HG02840 (cell line): ENCODE measurements at regions not wholly inside any gene's neighbourhood (a gene's known extent, or its start where the extent isn't known, plus 50 kb on each side); places are given as distances from the start of the nearest gene placed in this dataset.
"Not testable (repeated sequence)": the region's sequence is repeated elsewhere in the genome, so short reads cannot be mapped to it uniquely, and the experiment has no call there.

Source experiments
- ATAC-seq: cut with Tn5 transposase; IDR thresholded peaks from one replicate; pipeline ENCODE4 v1.9.1; 2021; ENCODE audit warnings: mild to moderate bottlenecking, moderate library complexity, moderate number of reproducible peaks; ENCODE audit not compliant: unreplicated experiment, low FRiP score

DNA sequence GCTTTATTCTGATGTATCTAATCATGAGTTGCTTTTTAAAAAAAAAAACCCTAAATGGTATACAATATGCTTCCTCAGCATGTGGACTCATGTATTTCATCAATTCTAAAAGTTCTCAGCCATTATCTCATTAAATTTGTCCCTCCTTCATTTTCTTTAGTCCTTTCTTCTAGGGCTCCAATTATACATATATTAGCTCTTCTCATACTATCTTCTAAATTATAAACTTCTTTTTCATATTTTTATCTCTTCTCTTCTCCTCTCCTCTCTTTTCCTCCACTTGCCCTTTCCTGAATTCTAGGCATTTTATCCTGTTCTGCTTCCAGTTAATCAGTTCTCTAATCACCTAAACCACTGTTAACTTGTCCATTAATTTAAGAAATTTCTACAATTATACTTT, 55.0 kb upstream of the IL33 start:
- no peak for ATAC-seq

DNA sequence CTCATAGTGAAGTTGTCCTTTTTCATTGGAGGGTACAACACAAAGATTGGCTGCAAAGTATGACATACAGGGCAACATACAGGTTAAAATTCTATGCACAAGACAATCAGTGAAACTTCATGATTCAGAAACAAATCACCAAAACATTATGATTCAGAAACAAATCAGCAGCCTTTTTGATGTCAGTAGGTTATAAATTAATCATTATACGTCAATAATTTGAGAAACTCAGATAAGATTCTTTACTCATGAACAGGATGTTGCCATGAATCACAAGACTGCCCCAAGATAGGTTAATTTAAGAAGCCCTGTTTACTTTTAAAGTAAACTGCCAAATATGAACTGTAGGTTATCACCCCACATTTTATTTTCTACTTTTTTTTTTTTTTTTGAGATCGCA, 62.2 kb upstream of the IL33 start:
- no peak for ATAC-seq

DNA sequence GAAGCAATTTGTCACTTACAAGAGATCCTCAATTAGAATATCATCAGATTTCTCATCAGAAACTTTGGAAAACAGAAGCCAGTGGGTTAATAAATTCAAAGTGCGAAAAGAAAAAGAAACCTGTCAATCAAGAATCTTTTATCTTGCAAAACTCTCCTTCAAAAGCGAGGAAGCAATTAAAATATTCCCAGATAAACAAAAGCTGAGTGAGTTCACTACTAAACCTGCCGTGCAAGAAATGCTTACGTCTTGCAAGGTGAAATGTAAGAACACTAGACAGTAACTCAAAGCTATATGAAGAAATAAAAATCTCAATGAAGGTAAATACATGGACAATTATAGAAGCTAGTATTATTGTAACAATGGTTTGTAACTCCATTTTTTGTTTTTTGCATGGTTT, 62.8 kb upstream of the IL33 start:
- no peak for ATAC-seq

DNA sequence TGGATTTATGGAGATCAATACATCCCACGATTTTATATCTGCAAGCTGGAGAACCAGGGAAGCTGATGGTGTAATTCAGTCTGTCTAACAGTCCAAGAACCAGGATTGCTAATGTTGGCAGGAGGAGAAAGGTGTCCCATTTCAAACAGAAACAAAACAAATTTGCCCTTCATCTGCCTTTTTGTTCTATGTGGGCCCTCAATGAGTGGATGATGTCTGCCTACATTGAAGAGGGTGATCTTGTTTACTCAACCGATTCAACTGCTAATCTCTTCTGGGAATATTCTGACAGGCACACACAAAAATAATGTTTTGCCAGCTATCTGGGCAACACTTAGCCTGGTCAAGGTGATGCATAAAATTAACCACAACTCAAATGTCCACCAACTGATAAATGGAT, 65.1 kb upstream of the IL33 start:
- ATAC-seq: no peak

DNA sequence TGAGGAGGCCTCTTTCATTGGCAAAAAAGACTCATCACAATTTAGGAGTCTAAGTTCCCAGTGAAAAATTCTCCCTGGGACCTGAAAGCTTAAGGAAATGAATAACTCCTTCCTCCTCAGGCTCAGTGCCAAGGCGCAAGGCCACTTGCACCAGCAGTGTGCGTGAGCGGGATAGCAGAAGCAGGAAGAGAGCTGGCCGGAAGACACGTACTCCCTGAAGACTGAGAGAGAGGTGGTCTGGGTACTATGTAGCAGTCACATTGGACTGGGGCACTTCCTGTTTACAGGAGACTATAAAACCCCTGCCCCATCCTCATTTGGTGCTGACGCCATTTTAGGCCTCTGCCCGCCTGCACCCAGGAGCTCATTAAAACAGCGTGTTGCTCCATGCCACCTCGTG, 66.3 kb upstream of the IL33 start:
- no peak for ATAC-seq

DNA sequence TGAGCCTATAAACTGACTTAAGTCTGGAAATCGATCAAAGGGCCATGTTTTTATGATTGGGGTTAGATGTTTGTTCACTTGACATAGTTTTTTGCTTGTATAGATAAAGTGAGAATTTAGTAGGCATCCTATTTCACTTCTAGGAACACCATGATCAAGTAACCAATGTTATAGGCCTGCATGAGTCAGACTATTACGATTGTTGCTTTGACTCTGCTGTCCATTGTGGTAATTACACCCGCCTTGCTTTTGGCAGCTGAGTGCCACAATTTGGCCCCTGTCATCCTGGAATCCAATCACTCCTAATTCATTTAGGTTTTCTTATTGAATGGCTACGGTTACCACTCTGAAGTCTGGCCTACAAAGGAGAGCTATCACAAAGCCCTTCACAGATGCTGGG, 67.8 kb upstream of the IL33 start:
- no peak for ATAC-seq

DNA sequence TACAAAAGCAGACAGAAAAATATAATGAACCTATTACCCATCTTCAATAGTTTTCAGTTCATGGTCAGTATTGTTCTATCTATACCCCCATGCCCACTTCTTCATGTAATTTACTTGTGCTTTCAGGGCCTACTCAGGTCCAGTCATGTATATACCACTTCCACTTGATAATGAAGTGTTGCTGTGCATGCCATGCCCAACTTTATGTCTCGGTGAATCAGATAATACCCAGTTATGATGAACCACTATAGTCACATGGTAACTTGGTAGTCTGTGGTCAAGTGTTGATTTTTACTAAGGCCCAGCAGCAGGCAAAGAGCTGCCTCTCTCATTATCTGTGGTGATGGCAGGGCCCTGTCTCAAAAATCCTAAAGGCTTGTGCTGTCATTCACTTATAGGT, 70.7 kb upstream of the IL33 start:
- no peak for ATAC-seq

DNA sequence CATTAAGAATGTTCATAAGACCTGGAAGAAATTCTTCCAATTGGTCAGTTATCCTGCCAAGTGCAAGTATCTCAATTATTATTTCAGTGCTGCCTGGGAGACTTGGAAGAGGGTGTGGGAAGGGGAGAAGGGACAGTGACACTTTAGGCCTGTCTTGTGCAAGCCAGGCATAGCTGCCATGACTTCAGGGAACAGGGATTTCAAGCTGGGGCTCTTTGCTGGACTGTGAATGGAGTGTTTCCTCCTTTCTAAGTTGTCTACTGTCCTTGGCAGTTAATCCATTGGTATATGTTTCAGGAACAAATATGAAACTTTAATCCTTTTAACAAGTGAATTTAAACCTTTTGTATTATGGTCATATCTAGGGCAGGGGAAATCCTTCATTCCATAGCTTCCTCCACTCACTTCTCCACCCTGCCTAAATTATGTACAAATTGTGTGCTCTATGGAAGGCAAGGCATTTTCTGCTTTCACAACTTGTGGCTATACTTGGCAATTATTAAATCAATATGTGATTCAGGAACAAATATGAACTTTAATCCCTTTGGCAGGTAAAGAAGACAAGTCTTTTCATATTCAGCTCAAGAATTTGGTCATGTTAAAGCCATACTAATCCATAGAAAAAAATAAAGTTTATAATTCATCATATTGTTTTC, 72.7 kb upstream of the IL33 start:
- no peak for ATAC-seq

DNA sequence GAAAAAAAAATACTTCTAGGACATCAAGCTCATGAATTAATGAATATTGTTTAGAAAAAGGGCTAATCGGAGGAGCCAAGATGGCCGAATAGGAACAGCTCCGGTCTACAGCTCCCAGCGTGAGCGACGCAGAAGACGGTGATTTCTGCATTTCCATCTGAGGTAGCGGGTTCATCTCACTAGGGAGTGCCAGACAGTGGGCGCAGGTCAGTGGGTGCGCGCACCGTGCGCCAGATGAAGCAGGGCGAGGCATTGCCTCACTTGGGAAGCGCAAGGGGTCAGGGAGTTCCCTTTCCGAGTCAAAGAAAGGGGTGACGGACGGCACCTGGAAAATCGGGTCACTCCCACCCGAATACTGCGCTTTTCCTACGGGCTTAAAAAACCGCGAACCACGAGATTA, 79.8 kb upstream of the IL33 start:
- ATAC-seq: not testable (repeated sequence)

DNA sequence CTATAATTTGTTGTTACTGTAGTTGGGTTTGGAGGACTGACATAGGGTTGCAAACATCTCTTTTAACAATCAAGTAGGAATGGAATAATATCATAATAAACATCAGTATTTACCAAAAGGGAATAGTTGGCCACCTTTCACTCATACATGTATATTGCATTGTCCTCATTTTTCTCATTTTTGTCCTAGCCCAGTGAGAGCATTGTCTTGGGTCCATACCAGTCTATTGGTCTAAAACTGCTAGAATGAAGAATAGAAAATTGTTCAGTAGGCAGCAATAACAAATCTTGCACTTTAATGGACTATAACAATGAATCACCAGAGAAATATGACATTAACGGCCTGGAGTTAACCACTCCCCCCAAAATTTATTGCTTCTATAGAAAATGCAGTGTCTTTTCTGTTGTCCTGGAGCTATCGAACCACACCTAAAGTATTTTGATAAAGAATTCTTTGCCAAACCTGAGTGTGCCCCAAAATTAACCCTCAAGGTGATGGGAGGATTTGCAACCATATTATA, 80.9 kb upstream of the IL33 start:
- ATAC-seq: no peak

DNA sequence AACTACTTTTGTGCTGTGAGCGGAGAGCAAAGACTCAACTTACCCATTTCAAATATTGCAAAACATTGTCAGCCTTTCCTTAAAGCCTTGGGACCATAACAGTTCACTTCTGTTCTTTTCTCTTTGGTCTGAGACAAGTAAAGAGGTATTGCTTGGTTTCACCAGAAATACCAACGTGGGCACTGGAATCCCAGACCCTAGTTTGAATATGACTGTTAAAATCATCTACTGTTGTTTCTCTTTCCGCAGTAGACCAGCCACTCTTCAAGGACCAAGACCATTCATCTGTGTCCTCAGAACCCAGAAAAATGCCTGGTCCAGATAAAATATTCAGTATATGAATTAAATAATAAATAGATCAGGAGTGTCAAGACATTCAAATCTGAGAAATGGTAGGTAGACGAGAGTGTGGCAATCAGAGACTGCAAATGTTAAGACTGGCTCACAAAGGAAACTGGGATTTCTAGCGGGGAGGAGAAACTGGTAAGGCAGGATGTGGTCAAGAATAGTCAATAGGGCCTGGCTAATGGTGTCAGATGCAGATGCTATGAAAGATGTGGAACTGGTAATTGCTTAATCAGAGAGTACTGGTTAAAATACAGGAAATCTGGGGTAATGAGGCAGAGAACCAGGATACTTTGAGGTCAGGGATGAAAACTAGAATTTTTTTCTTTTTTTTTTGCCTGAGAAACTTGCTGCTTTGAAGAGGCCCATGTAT, 82.1 kb upstream of the IL33 start:
- peak; percentile 47 for ATAC-seq

DNA sequence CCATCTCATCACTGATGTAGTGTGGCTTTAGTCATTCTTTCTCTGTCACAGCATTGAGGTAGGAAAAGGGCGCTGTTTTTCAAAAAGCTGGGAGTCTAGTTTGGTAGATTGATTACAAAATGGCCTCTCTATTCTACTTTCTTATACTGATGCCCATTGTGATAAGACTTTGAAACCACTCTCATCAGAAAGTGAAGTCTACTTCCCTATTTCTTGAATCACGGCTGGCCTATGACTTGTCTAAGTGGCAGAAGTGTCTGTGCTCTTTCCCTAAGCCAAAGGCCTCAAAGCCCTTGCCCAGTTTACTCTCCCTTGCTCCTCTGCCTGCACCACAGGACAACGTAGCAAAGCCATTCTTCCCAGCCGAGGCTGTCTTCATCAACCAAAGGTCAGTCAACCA, 83.0 kb upstream of the IL33 start:
- no peak for ATAC-seq

DNA sequence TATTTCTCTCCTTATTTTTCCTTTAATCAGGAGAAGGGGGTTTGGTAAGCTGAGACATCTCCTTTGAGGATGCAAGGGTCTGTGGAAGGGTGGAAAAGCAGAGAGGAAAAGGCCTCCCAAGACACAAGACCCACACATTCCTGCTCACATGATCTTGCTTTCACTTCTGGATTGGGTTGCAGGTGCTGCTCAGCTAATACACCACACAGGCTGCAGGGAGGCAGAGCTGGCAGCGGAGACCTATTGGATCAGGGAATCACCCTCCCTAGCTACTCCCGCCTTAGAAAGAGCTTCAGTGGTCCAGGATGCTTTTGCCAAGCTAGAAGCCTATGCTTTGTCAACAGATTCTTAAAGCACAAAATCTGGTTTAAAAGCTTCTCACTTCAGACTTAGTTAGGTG, 87.6 kb upstream of the IL33 start:
- ATAC-seq: no peak

DNA sequence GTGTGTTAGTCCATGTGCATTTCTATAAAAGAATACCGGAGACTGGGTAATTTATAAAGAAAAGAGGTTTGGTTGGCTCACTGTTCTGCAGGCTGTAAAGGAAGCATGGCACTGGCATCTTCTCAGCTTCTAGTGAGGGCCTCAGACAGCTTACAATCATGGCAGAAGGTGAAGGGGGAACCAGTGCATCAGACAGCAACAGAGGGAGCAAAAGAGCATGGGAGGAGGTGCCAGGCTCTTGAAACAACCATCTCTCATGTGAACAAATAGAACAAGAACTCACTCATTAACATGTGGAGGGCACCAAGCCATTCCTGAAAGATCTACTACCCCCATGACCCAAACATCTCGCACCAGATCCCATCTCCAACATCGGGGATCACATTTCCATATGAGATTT, 89.2 kb upstream of the IL33 start:
- no peak for ATAC-seq

DNA sequence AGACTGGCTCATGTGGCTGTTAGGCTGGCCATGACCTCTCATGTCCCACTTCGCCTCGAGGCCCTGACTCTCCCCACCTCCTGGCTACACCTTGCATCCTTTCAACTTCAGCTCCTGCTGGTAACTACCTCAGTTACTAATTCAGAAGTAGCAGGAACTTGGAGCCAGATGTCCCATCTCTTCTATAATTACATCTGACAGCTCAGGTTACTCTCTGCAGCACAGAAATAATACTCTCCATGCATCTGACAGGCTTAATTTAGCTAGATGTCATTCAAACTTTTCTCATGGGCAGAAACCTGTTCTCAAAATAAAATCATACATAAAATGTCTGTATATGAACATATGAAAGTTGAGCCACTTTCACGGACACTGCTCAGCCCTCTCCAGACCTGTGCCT, 92.2 kb upstream of the IL33 start:
- ATAC-seq: no peak

DNA sequence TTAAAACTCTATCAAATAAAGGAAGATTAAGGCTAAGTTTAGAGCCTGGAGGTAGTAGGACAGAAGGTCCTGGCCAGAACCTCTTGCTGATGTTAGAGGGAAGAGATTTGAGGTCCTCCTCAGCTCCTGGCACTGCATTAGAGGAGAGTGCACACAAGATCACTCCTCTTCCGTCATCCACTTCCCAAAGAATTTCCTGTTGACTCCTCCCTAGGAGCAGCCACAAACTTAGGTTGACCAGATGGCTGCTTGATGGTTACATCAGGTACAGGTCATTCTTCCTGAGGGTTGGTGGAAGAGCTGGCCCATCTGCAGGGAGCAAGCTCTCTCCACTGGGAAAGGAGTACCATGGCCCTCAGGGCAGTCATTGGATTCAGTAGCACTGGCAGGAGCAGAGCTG, 93.9 kb upstream of the IL33 start:
- ATAC-seq: no peak

DNA sequence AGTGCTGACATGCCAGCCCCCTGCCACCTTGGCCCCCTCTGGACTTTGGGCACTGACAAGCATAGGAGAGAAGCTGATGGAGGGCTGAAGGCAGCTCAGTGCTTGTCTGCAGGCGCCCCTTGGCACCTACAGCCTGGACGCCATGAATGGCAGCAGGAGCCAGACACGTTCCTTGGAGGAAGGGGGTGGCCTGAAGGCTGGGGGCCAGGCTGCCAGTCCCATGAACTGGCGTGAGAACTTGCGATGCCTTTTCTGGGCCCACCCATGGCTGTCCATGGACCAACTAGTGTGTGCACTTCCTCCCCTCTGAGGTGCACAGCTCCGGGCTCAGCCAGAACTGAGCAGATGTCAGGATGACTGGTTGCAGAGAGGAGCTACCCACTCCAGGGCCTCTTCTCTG, 99.0 kb upstream of the RANBP6 start:
- ATAC-seq: no peak

DNA sequence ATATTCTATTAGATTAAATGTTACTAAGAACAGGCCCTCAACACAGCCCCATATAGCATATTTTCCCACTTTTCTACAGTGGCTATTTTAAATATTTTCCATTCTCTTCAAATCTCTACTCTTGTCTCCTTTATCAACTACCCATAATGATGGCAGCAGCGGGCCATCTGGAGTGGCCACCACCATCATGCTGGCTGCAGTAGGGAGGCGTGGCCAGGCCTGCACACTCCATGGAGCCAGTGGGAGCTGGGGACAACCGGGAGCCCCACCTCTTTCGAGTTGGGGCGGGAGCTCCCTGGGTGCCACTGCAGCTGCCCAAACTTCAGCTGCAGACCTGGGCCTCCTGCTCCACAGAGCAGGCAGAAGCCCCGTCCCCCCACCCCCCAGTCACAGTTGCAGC, 98.4 kb upstream of the RANBP6 start:
- ATAC-seq: no peak

DNA sequence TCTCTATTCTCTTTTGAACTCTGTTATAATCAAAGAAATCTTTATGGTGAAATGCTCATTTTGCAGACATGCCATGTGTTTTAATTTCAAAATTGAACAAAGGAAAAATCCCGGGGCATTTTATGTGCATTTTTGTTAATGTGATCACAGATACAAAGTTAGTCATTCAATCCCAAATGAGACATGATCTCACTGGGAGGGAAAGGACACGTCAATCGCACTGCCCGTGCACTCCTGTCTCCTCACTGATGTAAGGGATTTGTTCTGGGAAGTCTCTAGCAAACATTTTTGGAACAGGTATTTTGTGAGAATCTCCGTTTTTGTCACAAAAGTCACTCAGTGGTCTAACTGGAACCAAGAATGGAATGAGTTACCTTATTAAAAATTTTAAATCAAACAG, 97.9 kb upstream of the RANBP6 start:
- no peak for ATAC-seq

DNA sequence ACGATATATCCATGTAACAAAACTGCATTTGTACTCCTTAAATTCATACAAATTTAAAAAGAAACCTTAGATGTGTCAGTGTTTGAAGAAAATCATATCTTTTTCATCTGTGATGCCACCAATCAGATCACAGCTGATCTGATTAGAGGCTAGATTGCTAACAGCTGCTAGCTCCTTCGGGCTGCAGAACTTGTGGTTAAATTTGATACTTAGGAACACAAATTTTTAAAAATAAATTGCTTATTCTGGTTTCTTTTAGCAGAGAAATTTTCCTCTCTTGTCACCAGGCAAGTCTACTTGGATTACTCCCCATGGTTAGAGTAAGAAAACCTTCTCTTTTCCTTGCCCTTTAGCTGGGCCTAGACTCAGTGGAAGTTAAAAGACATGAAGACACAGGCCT, 94.6 kb upstream of the RANBP6 start:
- no peak for ATAC-seq

DNA sequence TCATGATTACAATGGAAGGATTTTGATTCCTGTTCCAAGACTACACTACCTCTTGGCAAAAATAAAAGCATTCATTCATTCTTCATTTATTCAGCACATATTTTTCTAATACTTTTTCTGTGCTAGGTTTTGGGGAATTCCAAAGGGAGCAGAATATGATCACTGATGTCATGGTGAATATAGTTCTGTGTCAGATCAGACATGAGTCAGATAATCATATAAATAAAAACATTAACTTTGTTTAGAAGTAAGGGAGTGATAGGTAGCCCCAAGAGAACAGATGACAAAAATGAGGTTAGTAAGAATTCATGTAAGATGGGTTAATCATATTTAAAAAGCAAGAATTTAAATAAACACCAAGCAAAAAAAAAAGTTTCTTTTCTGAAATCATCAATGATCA, 94.1 kb upstream of the RANBP6 start:
- ATAC-seq: no peak

DNA sequence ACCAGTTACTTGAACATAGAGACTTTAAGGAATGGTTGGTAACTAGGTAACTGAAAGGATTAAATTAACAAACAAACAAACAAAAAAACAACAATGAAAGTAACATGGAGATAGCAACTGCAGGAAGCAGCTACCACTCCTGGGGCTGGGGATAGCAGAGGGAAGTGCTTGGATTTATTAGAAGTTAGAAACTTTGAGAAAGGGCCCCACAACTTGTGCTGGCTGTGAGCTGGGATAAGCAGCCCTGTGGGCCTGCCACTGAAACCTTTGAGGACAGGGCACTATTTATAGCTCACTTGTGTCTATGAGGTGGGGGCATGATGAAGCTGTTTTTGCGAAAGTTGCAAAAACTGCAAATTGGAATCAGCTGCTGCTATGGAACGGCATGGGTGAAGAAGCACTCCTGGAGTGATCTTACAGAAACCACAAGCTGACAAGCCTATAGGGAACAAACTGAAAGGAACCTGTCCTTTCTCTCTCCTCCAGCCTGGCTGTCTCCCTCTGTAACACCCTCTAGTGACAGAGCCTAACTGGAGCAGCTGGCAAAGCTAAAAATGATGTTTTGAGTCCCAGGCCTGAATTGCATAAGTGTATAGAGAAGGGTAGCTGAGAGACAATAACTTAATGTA, 91.4 kb upstream of the RANBP6 start:
- no peak for ATAC-seq
